ENCODE measurements at regions not wholly inside any gene's neighbourhood (a gene's known extent, or its start where the extent isn't known, plus 50 kb on each side); places are given as distances from the start of the nearest gene placed in this dataset.
"Not testable (repeated sequence)": the region's sequence is repeated elsewhere in the genome, so short reads cannot be mapped to it uniquely, and the experiment has no call there.

GRCh38 chr4:155574329-155574728 is 92.3 kb upstream of the GUCY1A1 start:
- H3K9me3 Mint-ChIP-seq; H3K27ac Mint-ChIP-seq; H3K4me1 Mint-ChIP-seq (ENCODE audit: low read depth); H3K4me3 Mint-ChIP-seq; H3K36me3 Mint-ChIP-seq (ENCODE audit: low read depth); H3K27me3 Mint-ChIP-seq: not testable (repeated sequence)

GRCh38 chr4:155573126-155573525 is 93.5 kb upstream of the GUCY1A1 start:
- Mint-ChIP-seq H3K27ac (no peak overlapping the region), H3K9me3 (peaks cover 5% of the 10 kb centered on the region), H3K27me3 (peaks cover 5% of the 10 kb centered on the region), H3K4me1 (ENCODE audit: low read depth) (no peaks in the 10 kb centered on the region), H3K36me3 (ENCODE audit: low read depth) (peaks cover 4% of the 10 kb centered on the region), H3K4me3 (no peak overlapping the region)

GRCh38 chr4:155572106-155572703 is 94.4 kb upstream of the GUCY1A1 start:
- no peak overlapping the region for H3K27ac Mint-ChIP-seq
- no peaks in the 10 kb centered on the region for H3K4me1 Mint-ChIP-seq (ENCODE audit: low read depth)
- H3K27me3 Mint-ChIP-seq: peaks cover 5% of the 10 kb centered on the region
- H3K4me3 Mint-ChIP-seq: no peak overlapping the region
- H3K36me3 Mint-ChIP-seq (ENCODE audit: low read depth): peaks cover 4% of the 10 kb centered on the region
- peaks cover 5% of the 10 kb centered on the region for H3K9me3 Mint-ChIP-seq

DNA sequence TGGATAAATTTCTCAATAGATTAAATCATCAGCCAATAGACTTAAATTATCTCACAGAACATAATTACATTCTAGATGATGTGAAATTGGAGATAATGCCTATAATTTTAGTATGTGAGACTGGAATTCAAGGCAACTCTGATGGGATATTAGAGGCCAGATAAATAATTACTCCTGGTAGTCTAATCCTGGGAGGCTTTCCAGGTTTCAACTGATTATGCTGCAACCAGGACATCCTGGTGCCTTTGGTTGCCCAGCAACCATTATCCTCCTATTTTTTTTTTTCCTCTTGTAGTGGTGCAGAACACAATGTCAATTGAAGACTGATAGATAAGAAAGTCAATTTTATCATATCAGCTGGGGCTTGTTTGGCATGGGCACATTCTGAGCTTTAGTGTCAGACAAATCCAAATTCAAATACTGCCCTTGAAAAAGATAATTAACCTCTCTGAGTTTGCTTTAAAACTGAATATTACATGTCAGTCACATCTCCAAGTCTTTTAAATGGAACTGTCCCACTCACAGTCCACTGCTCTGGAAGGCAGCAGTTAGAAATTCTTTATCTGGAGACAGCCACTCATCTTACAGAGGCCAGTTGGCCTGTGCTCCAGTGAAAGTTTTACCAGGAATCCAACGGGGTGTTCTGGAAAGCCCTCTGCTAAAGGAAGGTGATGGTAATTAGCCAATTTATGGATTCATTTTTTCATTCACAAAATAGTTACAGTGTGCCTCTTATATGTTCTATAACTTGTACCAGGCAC is 95.3 kb upstream of the GUCY1A1 start:
- Mint-ChIP-seq H3K4me1 (ENCODE audit: low read depth) (no peaks in the 10 kb centered on the region), H3K4me3 (no peak overlapping the region), H3K9me3 (peaks cover 5% of the 10 kb centered on the region), H3K36me3 (ENCODE audit: low read depth) (peaks cover 4% of the 10 kb centered on the region), H3K27ac (no peak overlapping the region), H3K27me3 (peaks cover 5% of the 10 kb centered on the region)

GRCh38 chr4:155570661-155571060 is 96.0 kb upstream of the GUCY1A1 start:
- peaks cover 5% of the 10 kb centered on the region for H3K9me3 Mint-ChIP-seq
- no peaks in the 10 kb centered on the region for H3K4me1 Mint-ChIP-seq (ENCODE audit: low read depth)
- H3K27ac Mint-ChIP-seq: no peak overlapping the region
- H3K36me3 Mint-ChIP-seq (ENCODE audit: low read depth): peaks cover 4% of the 10 kb centered on the region
- no peak overlapping the region for H3K4me3 Mint-ChIP-seq
- H3K27me3 Mint-ChIP-seq: peaks cover 5% of the 10 kb centered on the region

- H3K36me3 Mint-ChIP-seq (ENCODE audit: low read depth): peaks cover 4% of the 10 kb centered on the region
- peaks cover 5% of the 10 kb centered on the region for H3K9me3 Mint-ChIP-seq
- no peaks in the 10 kb centered on the region for H3K4me1 Mint-ChIP-seq (ENCODE audit: low read depth)
- no peak overlapping the region for H3K27ac Mint-ChIP-seq
- peaks cover 5% of the 10 kb centered on the region for H3K27me3 Mint-ChIP-seq
- H3K4me3 Mint-ChIP-seq: no peak overlapping the region
These were observed 96.6 kb upstream of the GUCY1A1 start for GRCh38 chr4:155569960-155570515.

- Mint-ChIP-seq H3K27me3 (peaks cover 8% of the 10 kb centered on the region), H3K9me3 (peaks cover 5% of the 10 kb centered on the region), H3K27ac (no peak overlapping the region), H3K36me3 (ENCODE audit: low read depth) (peaks cover 4% of the 10 kb centered on the region), H3K4me1 (ENCODE audit: low read depth) (no peaks in the 10 kb centered on the region), H3K4me3 (no peak overlapping the region)
These were observed 97.2 kb upstream of the GUCY1A1 start for GRCh38 chr4:155569471-155569870.

DNA sequence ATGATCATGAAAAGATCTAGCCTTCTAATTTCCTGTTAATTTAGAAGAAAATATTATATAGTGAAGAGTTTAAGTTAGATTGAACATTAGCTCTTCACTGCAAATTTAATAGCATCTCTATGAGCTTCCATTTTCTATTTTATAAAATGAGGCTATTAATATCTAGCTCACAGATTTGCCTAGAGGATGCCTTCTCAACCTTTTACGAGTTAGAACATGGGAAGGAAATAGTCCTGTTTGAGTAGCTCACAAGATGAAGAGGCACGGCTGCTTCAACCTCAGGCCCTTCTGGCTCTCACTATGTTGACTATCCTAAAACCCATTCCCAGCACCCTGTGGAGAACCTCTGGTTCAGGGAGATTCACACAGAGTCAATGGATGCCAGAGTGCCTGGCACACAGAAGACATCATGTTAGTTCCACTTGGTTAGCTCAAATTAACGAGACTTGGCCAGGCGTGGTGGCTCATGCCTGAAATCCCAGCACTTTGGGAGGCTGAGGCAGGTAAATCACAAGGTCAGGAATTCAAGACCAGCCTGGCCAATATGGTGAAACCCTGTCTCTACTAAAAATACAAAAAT is 97.9 kb upstream of the GUCY1A1 start:
- Mint-ChIP-seq H3K27ac (no peak overlapping the region), H3K9me3 (peaks cover 5% of the 10 kb centered on the region), H3K27me3 (peaks cover 8% of the 10 kb centered on the region), H3K36me3 (ENCODE audit: low read depth) (peaks cover 4% of the 10 kb centered on the region), H3K4me3 (no peak overlapping the region), H3K4me1 (ENCODE audit: low read depth) (no peaks in the 10 kb centered on the region)

GRCh38 chr4:155566354-155566753 is 100.3 kb upstream of the GUCY1A1 start:
- Mint-ChIP-seq H3K27ac (no peak overlapping the region), H3K27me3 (peaks cover 3% of the 10 kb centered on the region), H3K9me3 (no peaks in the 10 kb centered on the region), H3K36me3 (ENCODE audit: low read depth) (no peaks in the 10 kb centered on the region), H3K4me3 (no peak overlapping the region), H3K4me1 (ENCODE audit: low read depth) (no peaks in the 10 kb centered on the region)

DNA sequence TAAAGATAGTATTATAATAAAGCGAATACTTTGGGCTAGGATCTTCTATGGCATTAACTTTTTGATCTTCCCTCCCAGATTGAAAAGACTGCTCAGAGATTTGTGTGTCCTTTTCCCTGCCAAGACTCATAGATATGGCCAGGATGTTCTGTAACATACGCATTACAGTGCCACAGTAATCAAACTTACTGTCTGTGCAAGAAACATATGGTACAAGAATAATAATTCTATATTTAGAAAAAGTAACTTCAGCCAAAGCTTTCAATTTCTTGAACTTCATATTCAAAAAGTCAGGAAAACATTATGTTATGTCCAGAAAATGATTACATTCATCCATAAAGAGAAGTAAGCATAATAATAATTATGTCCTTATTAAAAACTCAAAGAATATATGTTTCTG is 100.9 kb upstream of the GUCY1A1 start:
- Mint-ChIP-seq H3K9me3 (no peaks in the 10 kb centered on the region), H3K4me1 (ENCODE audit: low read depth) (no peaks in the 10 kb centered on the region)

DNA sequence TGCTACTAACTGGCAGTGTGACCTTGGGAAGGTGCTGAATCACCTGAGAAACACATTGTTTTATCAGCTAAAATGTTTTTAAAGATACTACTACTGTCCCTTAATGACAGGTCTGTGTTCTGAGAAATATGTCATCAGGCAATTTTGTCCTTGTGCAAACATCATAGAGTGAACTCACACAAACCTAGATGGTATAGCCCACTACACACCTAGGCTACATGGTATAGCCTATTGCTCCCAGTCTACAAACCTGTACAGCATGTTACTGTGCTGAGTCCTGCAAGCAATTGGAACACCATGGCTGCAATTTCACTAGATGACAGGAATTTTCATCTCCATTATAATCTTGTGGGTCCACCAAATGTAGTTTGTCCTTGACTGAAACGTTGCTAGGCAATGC is 101.3 kb upstream of the GUCY1A1 start:
- Mint-ChIP-seq H3K9me3 (no peaks in the 10 kb centered on the region), H3K4me1 (ENCODE audit: low read depth) (no peaks in the 10 kb centered on the region)

More for the DNA sequence above, 100.9 kb upstream of the GUCY1A1 start:
- H3K27ac Mint-ChIP-seq: no peak overlapping the region
- no peak overlapping the region for H3K4me3 Mint-ChIP-seq
- H3K27me3 Mint-ChIP-seq: peaks cover 3% of the 10 kb centered on the region
- H3K36me3 Mint-ChIP-seq (ENCODE audit: low read depth): no peaks in the 10 kb centered on the region

DNA sequence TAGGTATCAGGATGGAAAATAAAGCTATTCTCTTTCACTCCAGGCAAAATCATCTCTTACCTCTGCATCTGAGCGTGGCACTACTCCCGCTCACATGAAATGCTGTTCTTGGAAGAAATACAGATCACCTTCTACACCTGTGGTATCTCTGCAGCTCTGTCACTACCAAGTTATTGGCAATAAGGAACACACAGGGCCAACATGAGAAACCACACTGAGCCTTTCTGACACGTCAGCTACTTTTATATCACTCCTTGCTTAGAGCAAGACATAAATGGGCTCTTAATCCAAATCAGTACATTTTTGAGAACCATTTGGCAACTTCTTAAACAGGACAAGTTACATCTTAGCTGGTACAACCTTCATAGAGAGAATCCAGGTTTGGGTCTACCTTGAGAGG is 101.8 kb upstream of the GUCY1A1 start:
- Mint-ChIP-seq H3K9me3 (no peaks in the 10 kb centered on the region), H3K27ac (no peak overlapping the region), H3K4me3 (no peak overlapping the region), H3K36me3 (ENCODE audit: low read depth) (no peaks in the 10 kb centered on the region), H3K4me1 (ENCODE audit: low read depth) (no peaks in the 10 kb centered on the region), H3K27me3 (peaks cover 3% of the 10 kb centered on the region)

More for the DNA sequence above, 101.3 kb upstream of the GUCY1A1 start:
- Mint-ChIP-seq H3K27ac (no peak overlapping the region), H3K36me3 (ENCODE audit: low read depth) (no peaks in the 10 kb centered on the region), H3K4me3 (no peak overlapping the region), H3K27me3 (peaks cover 3% of the 10 kb centered on the region)

DNA sequence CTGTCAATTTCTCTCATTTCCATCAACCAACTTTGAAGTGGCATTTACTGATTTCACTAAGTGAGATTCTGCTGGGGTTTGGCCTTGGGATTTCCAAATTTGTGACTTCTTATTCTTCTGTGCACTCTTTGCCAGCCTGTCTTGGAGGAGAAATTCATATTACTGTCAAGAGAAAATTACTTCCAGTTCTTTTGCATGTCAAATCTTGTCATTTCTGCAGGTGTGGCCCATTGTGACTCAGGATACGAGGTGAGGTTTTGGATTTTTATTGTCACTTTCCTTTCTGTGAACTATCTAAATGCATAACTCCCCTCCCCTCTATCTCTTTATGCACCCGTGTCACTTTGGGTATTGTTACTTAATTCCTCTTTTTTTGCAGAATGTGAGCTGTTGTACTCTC is 102.6 kb upstream of the GUCY1A1 start:
- H3K27ac Mint-ChIP-seq: no peak overlapping the region
- H3K9me3 Mint-ChIP-seq: no peaks in the 10 kb centered on the region
- H3K4me1 Mint-ChIP-seq (ENCODE audit: low read depth): no peaks in the 10 kb centered on the region
- H3K4me3 Mint-ChIP-seq: no peak overlapping the region
- peaks cover 3% of the 10 kb centered on the region for H3K27me3 Mint-ChIP-seq
- no peaks in the 10 kb centered on the region for H3K36me3 Mint-ChIP-seq (ENCODE audit: low read depth)

DNA sequence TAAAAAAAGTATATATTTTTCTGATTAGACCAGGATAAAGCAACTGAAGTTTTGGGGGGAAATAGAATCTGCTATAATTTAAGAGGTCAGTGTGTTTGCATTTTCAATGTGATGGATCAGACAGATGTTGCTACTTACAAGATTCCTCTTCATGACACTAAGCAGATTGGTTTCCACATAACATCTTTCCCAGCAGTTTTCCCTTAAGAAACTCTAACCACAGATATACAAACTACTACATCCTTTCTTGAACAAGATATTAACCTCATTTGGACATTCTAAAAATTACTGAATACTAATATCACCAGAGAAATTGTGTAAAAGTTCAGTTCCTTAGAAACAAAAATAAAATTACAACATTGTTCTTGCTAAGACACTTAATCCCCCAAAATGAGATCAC is 106.7 kb upstream of the GUCY1A1 start:
- Mint-ChIP-seq H3K27ac (no peak overlapping the region), H3K36me3 (ENCODE audit: low read depth) (no peaks in the 10 kb centered on the region), H3K27me3 (peaks cover 3% of the 10 kb centered on the region), H3K4me1 (ENCODE audit: low read depth) (no peaks in the 10 kb centered on the region), H3K9me3 (no peaks in the 10 kb centered on the region), H3K4me3 (no peak overlapping the region)

DNA sequence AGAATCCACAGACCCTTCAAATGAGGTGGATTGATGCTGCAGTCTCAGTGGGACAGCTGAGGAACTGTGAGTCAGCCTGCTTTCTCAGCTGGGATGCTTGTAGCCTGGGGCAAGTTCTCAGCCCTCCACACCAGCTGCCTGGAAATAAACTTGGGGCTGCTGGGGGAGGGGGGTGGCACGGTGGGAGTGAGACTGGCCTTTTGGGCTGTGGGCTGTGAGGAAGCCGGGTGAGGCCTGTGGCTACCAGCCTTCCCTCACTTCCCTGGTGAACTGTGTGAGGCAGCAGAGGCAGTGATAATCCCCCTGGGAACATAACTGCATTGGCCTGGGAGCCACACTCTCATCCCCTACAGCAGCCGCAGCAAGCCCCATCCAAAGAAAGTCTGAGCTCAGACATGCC is 114.5 kb upstream of the GUCY1A1 start:
- Mint-ChIP-seq H3K4me1 (ENCODE audit: low read depth) (no peaks in the 10 kb centered on the region), H3K27me3 (no peaks in the 10 kb centered on the region), H3K27ac (no peak overlapping the region), H3K36me3 (ENCODE audit: low read depth) (no peaks in the 10 kb centered on the region), H3K4me3 (no peak overlapping the region), H3K9me3 (no peaks in the 10 kb centered on the region)
